Activated T-helper 2 cell treated with anti-CD3 and anti-CD28 coated beads, Interferon-gamma antibody, Interleukin-2, Interleukin-4, amounts not matched to agents 10 μg/mL and 5 μg/mL and 100 μg/mL, durations not matched to agents 14 hours and 24 hours and 36 hours (primary cell): ENCODE measurements at regions not wholly inside any gene's neighbourhood (a gene's known extent, or its start where the extent isn't known, plus 50 kb on each side); places are given as distances from the start of the nearest gene placed in this dataset.
"Not testable (repeated sequence)": the region's sequence is repeated elsewhere in the genome, so short reads cannot be mapped to it uniquely, and the experiment has no call there.

ENCODE experiments used
- DNase-seq: peaks from one replicate; pipeline ENCODE4 v3.0.0; 2021; ENCODE audit warnings: low spot score
- H3K27ac Mint-ChIP-seq: one replicate; pipeline ENCODE4 v1.8.0; 2021; ENCODE audit warnings: mixed read lengths
- H3K27me3 Mint-ChIP-seq: one replicate; pipeline ENCODE4 v1.8.0; 2021; ENCODE audit warnings: low read depth, mixed read lengths
- H3K36me3 Mint-ChIP-seq: one replicate; pipeline ENCODE4 v1.8.0; 2021; ENCODE audit warnings: low read depth, mixed read lengths
- H3K4me1 Mint-ChIP-seq: one replicate; pipeline ENCODE4 v1.8.0; 2021; ENCODE audit warnings: low read depth, mixed read lengths
- H3K4me3 Mint-ChIP-seq: one replicate; pipeline ENCODE4 v1.8.0; 2021; ENCODE audit warnings: low read depth, mild to moderate bottlenecking, moderate library complexity, mixed read lengths
- H3K9me3 Mint-ChIP-seq: one replicate; pipeline ENCODE4 v1.8.0; 2021; ENCODE audit warnings: mixed read lengths
- intact Hi-C: fragments of 100-400 bp; cut with micrococcal nuclease; formaldehyde crosslinking; loops from one replicate; pipeline ENCODE4 v1.15.1; 2023

DNA sequence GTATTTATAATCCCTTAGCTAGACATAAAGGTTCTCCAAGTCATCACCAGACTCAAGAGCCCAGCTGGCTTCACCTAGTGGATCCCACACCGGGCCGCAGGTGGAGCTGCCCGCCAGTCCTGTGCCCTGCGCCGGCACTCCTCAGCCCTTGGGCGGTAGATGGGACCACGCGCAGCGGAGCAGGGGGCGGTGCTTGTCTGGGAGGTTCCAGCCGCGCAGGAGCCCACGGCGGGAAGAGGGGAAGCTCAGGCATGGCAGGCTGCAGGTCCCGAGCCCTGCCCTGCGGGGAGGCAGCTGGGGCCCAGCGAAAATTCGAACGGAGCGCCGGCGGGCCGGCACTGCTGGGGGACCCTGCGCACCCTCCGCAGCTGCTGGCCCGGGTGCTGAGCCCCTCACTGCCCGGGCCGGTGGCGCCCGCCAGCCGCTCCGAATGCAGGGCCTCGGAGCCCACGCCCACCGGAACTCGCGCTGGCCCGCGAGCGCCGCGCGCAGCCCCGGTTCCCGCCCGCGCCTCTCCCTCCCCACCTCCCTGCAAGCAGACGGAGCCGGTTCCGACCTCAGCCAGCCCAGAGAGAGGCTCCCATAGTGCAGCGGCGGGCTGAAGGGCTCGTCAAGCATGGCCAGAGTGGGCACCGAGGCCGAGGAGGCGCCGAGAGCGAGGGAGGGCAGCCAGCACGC lies 675.6 kb downstream of the REEP3 start:
- H3K4me1 Mint-ChIP-seq: no peaks in the 10 kb centered on the region

DNA sequence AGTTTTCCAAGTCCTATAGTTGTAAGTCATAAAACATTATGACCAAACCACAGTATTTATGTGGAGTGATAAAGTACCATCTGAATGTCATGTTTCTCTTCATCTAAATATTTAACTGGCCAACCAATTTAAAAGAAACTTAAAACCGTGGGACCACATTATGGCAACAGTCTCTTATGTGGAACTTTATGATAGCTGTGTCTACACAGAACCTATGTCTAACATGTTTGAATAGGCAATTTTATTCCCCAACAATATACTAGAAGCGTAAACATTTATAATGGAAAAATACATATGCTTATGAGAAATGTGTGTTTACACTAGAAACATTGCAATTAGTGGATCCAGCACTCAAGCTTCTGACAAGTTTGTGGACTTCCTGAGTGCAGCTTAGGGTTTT lies 680.7 kb downstream of the REEP3 start:
- no peaks in the 10 kb centered on the region for H3K9me3 Mint-ChIP-seq
- DNase-seq: no peak
- no peaks in the 10 kb centered on the region for H3K36me3 Mint-ChIP-seq
- intact Hi-C loops: no loop called here
- no peaks in the 10 kb centered on the region for H3K4me1 Mint-ChIP-seq
- no peak overlapping the region for H3K27ac Mint-ChIP-seq
- H3K27me3 Mint-ChIP-seq: no peaks in the 10 kb centered on the region
- H3K4me3 Mint-ChIP-seq: no peak overlapping the region

More for the DNA sequence above, 675.6 kb downstream of the REEP3 start:
- H3K9me3 Mint-ChIP-seq: no peaks in the 10 kb centered on the region
- no peaks in the 10 kb centered on the region for H3K36me3 Mint-ChIP-seq
- no peak for DNase-seq
- no peak overlapping the region for H3K27ac Mint-ChIP-seq
- no peaks in the 10 kb centered on the region for H3K27me3 Mint-ChIP-seq
- intact Hi-C loops: no loop called here
- no peak overlapping the region for H3K4me3 Mint-ChIP-seq

DNA sequence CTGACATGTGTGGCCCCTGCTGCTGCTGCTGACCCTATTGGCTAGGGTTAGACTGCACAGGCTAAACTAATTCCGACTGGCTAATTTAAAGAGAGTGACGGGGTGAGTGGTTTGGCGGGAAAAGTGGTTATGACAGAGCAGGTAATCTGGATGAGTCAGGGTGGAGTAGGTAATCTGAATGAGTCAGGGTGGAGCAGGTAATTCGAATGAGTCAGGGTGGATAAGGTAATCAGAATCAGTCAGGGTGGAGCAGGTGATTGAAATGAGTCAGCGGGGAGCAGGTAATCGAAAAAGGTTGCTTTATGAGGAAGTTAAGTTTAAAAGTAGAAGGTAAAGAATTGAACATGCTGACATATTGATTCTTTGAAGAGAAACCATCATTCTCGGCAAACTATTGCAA lies 683.3 kb downstream of the REEP3 start:
- H3K4me1 Mint-ChIP-seq, H3K9me3 Mint-ChIP-seq, H3K27ac Mint-ChIP-seq, H3K27me3 Mint-ChIP-seq, DNase-seq, H3K4me3 Mint-ChIP-seq, intact Hi-C loops, H3K36me3 Mint-ChIP-seq: not testable (repeated sequence)

DNA sequence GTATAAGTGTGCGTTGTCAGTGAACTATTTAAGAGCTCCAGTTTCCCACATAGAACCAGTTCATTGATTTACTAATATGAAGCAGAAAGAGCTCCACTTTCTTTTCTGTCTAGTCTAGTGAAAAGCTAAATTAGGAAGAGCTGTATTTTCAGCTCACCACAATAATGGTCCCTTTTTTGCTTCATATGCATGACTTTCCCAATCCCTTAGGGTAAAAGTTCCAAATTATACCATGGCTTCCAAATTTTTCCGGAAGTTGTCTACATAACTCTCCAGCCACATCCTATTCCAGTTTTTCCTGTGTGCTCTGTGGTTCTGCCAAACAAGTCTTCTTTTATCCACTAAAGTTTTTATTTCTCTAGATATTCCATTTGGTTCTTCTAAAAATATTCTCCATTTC lies 685.2 kb downstream of the REEP3 start:
- intact Hi-C loops: no loop called here
- no peaks in the 10 kb centered on the region for H3K36me3 Mint-ChIP-seq
- no peaks in the 10 kb centered on the region for H3K27me3 Mint-ChIP-seq
- no peak for DNase-seq
- no peaks in the 10 kb centered on the region for H3K4me1 Mint-ChIP-seq
- peaks cover 5% of the 10 kb centered on the region for H3K9me3 Mint-ChIP-seq
- H3K27ac Mint-ChIP-seq: no peak overlapping the region
- H3K4me3 Mint-ChIP-seq: no peak overlapping the region

DNA sequence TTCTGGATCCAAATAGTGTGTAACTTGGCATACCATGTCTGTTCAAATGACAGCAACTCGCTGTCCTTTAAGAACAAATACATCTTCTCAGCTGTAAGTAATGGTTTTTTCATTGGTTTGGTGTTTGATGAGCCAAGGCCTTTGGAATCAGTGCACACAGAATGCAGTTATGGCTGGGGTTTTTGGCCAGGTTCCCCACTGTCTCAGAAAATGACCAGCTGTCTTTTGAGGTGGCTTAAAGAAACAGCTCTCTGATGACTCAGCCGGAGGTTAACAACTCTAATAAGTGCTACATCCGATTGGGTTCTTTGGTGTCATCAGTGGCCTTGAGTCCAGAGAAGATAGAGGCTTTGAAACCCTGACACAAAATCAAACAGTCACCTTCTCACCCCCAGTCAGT lies 688.4 kb downstream of the REEP3 start:
- Mint-ChIP-seq H3K27ac (no peak overlapping the region), H3K4me3 (no peak overlapping the region), H3K36me3 (no peaks in the 10 kb centered on the region), H3K4me1 (no peaks in the 10 kb centered on the region), H3K9me3 (peaks cover 5% of the 10 kb centered on the region), H3K27me3 (no peaks in the 10 kb centered on the region)
- intact Hi-C loops: no loop called here
- no peak for DNase-seq

DNA sequence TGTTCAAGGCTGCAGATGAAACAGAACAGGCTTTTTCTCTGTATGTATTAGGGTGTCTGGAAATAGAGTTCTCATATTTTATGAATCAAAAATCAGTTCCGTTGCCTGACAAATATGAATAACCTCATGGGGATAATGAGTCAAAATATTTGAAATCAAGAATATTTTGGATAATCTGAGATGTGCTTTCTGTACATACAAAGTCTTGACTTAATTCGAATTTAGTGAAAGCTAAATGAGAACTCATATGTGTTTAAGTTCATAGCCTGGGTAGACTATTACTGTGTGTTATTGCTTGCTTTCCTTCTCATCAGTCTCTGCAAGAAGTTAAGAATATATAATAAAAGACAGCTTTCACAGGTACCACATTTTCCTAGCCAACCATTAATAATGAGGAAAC lies 689.0 kb downstream of the REEP3 start:
- Mint-ChIP-seq H3K36me3 (no peaks in the 10 kb centered on the region), H3K4me1 (no peaks in the 10 kb centered on the region), H3K27ac (no peak overlapping the region), H3K27me3 (no peaks in the 10 kb centered on the region), H3K9me3 (peaks cover 5% of the 10 kb centered on the region), H3K4me3 (no peak overlapping the region)
- no peak for DNase-seq
- intact Hi-C loops: no loop called here

DNA sequence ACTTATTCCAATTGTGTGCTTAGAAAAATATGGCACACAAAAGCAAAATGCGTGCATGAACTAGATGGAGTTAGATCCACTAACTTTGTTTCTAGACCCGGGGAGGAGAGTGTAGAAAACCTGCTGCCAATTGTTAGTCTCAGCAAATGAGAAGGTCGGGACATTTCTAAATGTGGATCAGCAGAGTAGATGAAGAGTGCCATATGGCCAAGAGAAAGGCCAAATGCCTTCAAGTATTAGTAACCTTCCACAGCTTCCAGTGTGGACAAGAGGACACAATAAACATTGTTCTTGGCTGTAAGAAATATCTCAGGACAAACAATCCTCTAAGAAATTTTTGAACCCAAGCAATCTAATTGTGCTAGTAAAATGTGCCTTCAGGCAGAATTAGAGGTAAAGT lies 690.3 kb downstream of the REEP3 start:
- no peak overlapping the region for H3K27ac Mint-ChIP-seq
- H3K4me3 Mint-ChIP-seq: no peak overlapping the region
- intact Hi-C loops: no loop called here

DNA sequence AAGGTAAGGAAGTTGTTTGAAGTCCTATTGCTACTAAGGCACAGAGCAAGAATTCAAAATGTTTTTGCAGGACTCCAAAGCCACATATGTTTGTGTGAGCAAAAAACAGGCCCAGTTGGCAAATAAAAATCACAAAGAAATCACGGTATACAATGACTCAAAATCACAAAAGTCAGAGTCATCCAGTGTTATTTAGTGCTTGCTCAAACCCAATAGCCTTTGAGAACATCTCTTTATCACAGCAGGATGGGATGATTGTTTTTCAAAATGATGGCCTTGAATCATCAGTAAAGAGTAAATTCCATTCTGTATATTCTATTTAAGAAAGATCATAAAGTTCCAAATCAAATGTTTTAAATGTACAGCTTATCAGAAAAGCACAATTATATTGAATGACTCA lies 693.9 kb downstream of the REEP3 start:
- H3K27me3 Mint-ChIP-seq: no peaks in the 10 kb centered on the region
- peaks cover 2% of the 10 kb centered on the region for H3K9me3 Mint-ChIP-seq
- H3K36me3 Mint-ChIP-seq: no peaks in the 10 kb centered on the region
- intact Hi-C loops: no loop called here
- no peak for DNase-seq
- no peaks in the 10 kb centered on the region for H3K4me1 Mint-ChIP-seq
- H3K4me3 Mint-ChIP-seq: no peak overlapping the region
- no peak overlapping the region for H3K27ac Mint-ChIP-seq

More for the DNA sequence above, 690.3 kb downstream of the REEP3 start:
- Mint-ChIP-seq H3K36me3 (no peaks in the 10 kb centered on the region), H3K9me3 (peaks cover 5% of the 10 kb centered on the region), H3K4me1 (no peaks in the 10 kb centered on the region), H3K27me3 (no peaks in the 10 kb centered on the region)
- no peak for DNase-seq

DNA sequence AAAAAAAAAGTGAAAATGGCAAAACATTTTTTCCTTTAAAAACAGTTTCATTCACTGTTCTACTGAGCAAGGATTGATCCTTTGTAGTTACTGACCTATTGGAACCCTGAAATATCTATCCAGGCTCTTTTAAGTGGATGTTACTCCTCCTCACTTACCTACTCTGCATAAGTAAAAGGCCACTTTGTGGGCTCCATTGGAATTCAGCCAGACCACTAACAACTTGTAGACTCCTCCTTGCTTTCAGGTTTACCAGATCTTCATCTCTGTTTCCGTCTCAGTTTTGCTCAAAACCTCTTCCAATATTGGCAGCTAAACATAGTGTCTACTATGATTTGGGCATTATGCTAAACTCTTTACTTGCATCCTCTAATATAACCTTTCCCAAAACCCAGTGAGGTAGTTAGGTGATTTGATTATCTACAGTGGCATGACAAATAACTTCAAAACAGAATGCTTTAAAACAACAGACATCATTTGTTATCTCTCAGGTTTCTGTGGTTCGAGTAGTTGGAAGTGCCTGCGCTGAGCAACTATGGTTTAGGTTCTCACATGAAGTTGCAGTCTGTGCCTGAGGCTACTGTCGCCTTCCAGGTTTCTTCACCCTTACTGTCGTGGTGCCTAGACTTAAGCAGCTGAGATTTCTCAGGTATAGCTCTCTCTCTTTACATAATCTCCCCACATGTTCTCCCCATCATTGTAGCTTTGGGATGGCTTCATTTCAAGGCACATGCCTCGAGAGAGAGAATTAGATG lies 698.2 kb downstream of the REEP3 start:
- Mint-ChIP-seq H3K4me3 (no peak overlapping the region), H3K4me1 (no peaks in the 10 kb centered on the region), H3K9me3 (peaks cover 8% of the 10 kb centered on the region), H3K27ac (no peak overlapping the region), H3K27me3 (no peaks in the 10 kb centered on the region), H3K36me3 (no peaks in the 10 kb centered on the region)
- no peak for DNase-seq
- intact Hi-C loops: no loop called here

DNA sequence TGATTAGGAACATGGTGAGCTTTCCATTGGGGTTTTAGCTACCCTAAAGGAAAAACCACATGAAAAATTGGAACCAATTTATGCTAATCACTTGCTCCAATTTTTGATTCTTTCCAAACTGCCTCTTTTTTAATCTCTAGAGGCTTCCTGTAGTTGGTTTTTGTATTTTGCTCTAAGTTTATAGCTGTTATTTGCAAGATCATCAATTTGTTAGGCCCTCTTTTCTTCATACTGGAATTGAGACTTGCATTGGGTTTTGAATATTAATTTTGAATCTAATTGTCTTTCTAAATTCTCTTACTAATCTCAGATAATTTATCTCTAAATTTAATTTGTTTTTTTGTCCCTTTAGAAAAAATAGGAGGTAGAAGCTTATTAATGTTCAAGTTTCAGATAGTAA lies 713.3 kb downstream of the REEP3 start:
- H3K27me3 Mint-ChIP-seq: no peaks in the 10 kb centered on the region
- intact Hi-C loops: no loop called here
- no peak overlapping the region for H3K4me3 Mint-ChIP-seq
- H3K9me3 Mint-ChIP-seq: peaks cover 14% of the 10 kb centered on the region
- no peak overlapping the region for H3K27ac Mint-ChIP-seq
- H3K4me1 Mint-ChIP-seq: no peaks in the 10 kb centered on the region
- DNase-seq: no peak
- H3K36me3 Mint-ChIP-seq: no peaks in the 10 kb centered on the region

DNA sequence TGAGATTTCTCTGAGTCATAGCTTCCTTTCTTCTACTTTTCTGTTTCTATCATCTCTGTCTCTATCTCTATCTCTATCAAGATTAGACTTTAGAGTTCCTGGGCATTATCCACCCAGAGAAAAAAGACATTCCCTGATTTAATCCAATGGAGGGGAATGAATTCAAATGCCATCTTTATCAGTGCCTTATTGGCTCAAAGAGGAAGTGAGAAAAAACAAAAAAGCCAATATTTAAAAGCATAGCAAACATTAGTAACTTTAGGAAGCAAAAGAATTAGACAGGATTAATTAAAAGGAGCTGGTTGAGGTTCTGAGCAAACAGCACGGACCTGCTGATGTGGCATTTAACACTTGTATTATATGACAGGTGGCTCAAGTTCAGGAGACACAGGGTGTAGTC lies 736.5 kb downstream of the REEP3 start:
- intact Hi-C loops: no loop called here

DNA sequence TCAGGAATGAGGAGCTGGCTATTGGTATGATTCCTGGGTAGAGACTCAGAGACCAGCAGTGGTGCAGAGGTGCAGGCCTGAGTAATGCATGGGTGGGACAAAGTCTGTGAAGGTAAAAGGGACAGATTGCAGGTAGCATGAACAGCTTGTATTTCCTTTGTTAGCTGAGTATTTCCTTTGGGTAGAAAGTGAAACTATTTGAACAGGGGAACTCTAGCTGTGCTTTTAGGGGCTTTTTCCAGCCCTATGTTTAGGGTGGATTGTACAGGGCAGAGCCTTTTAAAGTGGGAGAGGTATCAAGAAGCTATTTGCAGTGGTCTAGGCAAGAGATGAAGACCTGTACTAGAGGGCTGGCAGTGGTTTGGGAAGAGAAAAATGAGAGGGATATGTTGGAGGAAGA lies 739.9 kb downstream of the REEP3 start:
- no peaks in the 10 kb centered on the region for H3K4me1 Mint-ChIP-seq

More for the DNA sequence above, 736.5 kb downstream of the REEP3 start:
- Mint-ChIP-seq H3K4me1 (no peaks in the 10 kb centered on the region), H3K4me3 (no peak overlapping the region), H3K27ac (no peak overlapping the region), H3K9me3 (no peaks in the 10 kb centered on the region), H3K27me3 (no peaks in the 10 kb centered on the region), H3K36me3 (no peaks in the 10 kb centered on the region)
- DNase-seq: no peak

DNA sequence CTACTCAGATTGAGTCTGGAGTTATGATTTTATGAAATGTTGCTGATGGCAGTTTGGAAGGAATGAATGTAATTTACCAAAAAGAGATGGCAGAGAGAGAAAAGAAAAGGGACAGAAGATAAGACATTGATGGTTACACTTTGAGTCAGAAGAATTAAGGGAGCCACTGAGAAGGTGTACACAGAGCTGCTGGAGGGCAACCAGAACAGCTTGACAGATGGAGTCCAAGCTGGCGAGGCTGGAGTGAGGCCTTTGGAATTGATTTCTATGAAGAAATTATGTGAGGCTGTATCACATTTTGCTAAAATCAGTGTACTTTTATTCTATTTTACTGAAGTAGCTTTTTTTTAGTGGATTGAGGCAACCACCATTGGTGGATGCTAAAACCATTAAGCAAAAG lies 740.5 kb downstream of the REEP3 start:
- H3K36me3 Mint-ChIP-seq: no peaks in the 10 kb centered on the region
- intact Hi-C loops: no loop called here
- H3K27me3 Mint-ChIP-seq: no peaks in the 10 kb centered on the region
- DNase-seq: no peak
- no peak overlapping the region for H3K27ac Mint-ChIP-seq
- H3K9me3 Mint-ChIP-seq: no peaks in the 10 kb centered on the region
- H3K4me3 Mint-ChIP-seq: no peak overlapping the region
- H3K4me1 Mint-ChIP-seq: no peaks in the 10 kb centered on the region

More for the DNA sequence above, 739.9 kb downstream of the REEP3 start:
- no peak overlapping the region for H3K4me3 Mint-ChIP-seq
- intact Hi-C loops: no loop called here
- H3K27ac Mint-ChIP-seq: no peak overlapping the region
- no peak for DNase-seq
- H3K27me3 Mint-ChIP-seq: no peaks in the 10 kb centered on the region
- H3K36me3 Mint-ChIP-seq: no peaks in the 10 kb centered on the region
- no peaks in the 10 kb centered on the region for H3K9me3 Mint-ChIP-seq
